Testis (tissue), 2 donors: ENCODE measurements at regions not wholly inside any gene's neighbourhood (a gene's known extent, or its start where the extent isn't known, plus 50 kb on each side); places are given as distances from the start of the nearest gene placed in this dataset.

ENCODE experiments used
- POLR2A ChIP-seq: fragments of 450-650 bp; IDR thresholded peaks from one replicate; pipeline ENCODE4 v1.6.1; 2017; ENCODE audit warnings: antibody characterized with exemption, mild to moderate bottlenecking, moderate library complexity
- TF ChIP-seq, protein P1 (sequence below), 3 experiments: fragments of 450-650 bp in 2 of 3; fragments of 200-600 bp in 1 of 3; sonication (generic) in 1 of 3; IDR thresholded peaks; one replicate each; pipeline ENCODE4 v1.5.1; 2016 to 2019; ENCODE audit warnings: antibody characterized with exemption in 3 of 3, mild to moderate bottlenecking in 2 of 3, moderate library complexity in 1 of 3

DNA sequence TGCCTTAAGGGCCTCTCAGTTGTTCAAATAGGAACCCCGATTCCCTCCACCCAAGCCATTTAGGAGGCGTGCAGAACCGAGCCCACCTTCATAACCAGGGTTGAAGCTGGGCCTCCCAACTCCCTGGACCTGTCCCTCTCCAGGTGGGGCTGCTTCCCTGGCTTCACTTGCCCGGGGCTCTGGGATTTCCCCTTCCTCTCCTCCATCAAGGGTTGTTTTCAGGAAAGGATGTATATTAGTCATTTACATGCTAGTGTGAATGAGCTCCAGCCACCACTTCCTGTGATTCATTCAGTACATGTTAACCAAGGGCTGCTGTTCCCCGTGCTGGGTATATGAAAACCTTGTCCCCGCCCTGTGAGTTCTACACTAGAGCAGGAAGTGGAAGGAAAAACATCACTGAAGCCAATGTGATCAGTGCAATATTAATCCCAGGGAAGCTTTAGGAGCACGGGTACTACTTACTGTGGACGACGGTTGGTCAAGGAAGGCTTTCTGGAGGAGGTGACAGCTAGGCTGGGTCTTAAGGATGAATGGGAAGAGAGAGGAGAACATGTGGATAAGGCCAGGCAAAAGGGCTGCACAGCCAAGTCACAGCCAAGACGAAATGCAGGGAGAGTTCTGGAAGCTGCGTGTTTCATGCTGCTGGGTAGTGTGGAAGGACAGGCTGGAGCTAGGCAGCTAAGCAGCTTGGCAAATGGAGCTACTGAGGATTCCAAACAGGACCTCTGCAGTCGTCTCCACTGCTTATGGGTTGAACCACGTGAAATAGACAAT, 150.1 kb upstream of the SHH start:
- TF ChIP-seq, protein P1, sequence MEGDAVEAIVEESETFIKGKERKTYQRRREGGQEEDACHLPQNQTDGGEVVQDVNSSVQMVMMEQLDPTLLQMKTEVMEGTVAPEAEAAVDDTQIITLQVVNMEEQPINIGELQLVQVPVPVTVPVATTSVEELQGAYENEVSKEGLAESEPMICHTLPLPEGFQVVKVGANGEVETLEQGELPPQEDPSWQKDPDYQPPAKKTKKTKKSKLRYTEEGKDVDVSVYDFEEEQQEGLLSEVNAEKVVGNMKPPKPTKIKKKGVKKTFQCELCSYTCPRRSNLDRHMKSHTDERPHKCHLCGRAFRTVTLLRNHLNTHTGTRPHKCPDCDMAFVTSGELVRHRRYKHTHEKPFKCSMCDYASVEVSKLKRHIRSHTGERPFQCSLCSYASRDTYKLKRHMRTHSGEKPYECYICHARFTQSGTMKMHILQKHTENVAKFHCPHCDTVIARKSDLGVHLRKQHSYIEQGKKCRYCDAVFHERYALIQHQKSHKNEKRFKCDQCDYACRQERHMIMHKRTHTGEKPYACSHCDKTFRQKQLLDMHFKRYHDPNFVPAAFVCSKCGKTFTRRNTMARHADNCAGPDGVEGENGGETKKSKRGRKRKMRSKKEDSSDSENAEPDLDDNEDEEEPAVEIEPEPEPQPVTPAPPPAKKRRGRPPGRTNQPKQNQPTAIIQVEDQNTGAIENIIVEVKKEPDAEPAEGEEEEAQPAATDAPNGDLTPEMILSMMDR (IDR thresholded peaks at IDR 0.05): no peak
- TF ChIP-seq POLR2A: no peak
